Osteoblast (primary cell): ENCODE measurements at regions not wholly inside any gene's neighbourhood (a gene's known extent, or its start where the extent isn't known, plus 50 kb on each side); places are given as distances from the start of the nearest gene placed in this dataset.

Experiments used
- DNase-seq: peaks from one replicate; pipeline ENCODE4 v3.0.0; 2011; ENCODE audit warnings: low spot score, mixed read lengths; ENCODE audit not compliant: insufficient read length; ENCODE audit errors: missing footprints
- H2AFZ ChIP-seq: 2 replicates; pipeline ENCODE4 v1.6.0; 2011; ENCODE audit warnings: mild to moderate bottlenecking, low read length
- H3K27ac ChIP-seq: 2 replicates; pipeline ENCODE4 v1.5.1; 2011; ENCODE audit warnings: mild to moderate bottlenecking, low read depth, low read length, moderate library complexity
- H3K27me3 ChIP-seq: 2 replicates; pipeline ENCODE4 v1.6.0; 2012; ENCODE audit warnings: mild to moderate bottlenecking, control low read depth, inconsistent platforms, low read length, moderate library complexity; ENCODE audit not compliant: insufficient read depth
- H3K36me3 ChIP-seq: 2 replicates; pipeline ENCODE4 v1.5.1; 2011; ENCODE audit warnings: mild to moderate bottlenecking, low read length, control low read depth, moderate library complexity; ENCODE audit not compliant: insufficient read depth
- H3K4me1 ChIP-seq: 2 replicates; pipeline ENCODE4 v1.5.1; 2011; ENCODE audit warnings: mild to moderate bottlenecking, low read length, control low read depth, moderate library complexity; ENCODE audit not compliant: insufficient read depth
- H3K4me2 ChIP-seq: 2 replicates; pipeline ENCODE4 v1.6.0; 2011; ENCODE audit warnings: mild to moderate bottlenecking, low read length; ENCODE audit not compliant: insufficient read depth
- H3K4me3 ChIP-seq: fragments of 200-600 bp; sonication (generic); 3 replicates; pipeline ENCODE4 v1.5.1; 2012; ENCODE audit warnings: mild to moderate bottlenecking, low read length, inconsistent platforms; ENCODE audit not compliant: insufficient read depth
- H3K79me2 ChIP-seq: 2 replicates; pipeline ENCODE4 v1.6.0; 2012; ENCODE audit warnings: mild to moderate bottlenecking, low read length, control low read depth, inconsistent platforms; ENCODE audit not compliant: insufficient read depth
- H3K9me3 ChIP-seq: 2 replicates; pipeline ENCODE4 v1.5.1; 2011; ENCODE audit warnings: low read depth, low read length, control low read depth
- H4K20me1 ChIP-seq: 2 replicates; pipeline ENCODE4 v1.6.0; 2012; ENCODE audit warnings: mild to moderate bottlenecking, low read length, control low read depth; ENCODE audit not compliant: insufficient read depth
- TF ChIP-seq, protein P1 (sequence below): IDR thresholded peaks from 2 replicates; pipeline ENCODE4 v1.5.1; 2011; ENCODE audit warnings: mild to moderate bottlenecking, low read depth, low read length, moderate library complexity; ENCODE audit errors: extremely low read depth

DNA sequence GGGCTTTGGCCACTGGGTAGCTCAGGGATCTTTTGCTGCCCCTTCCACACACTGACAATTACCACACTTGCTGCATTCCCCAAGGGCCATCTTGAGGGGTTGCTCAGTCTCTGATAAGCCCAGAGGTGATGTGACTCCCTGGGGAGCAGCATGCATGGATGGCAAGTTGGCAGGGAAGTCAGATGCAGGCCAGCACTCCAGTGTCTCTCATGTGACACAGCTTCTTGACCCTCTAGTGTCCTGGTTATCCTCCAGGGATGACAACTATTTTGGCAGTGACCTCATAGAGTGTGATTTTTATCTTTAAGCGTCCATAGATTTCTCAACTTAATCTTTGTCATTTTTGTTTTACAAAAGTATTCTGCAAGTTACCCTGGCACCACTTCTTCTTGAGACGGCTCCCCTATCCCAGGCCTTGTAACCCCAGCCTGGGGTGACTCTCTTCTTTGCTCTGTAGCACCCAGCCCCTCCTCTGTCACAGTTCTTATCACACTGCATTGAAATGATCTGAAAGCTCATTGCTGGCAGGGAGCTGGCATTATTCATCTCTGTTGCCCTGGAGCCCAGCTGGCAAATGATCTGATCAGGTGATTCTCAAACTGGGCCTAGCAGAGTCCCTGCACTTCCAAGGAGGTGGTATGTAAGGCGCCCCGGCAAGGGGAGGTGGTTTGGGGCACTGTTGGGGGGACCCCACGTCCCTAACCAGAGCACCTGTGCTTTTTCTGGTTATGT is 72.6 kb downstream of the TENT5C start:
- TF ChIP-seq, protein P1, sequence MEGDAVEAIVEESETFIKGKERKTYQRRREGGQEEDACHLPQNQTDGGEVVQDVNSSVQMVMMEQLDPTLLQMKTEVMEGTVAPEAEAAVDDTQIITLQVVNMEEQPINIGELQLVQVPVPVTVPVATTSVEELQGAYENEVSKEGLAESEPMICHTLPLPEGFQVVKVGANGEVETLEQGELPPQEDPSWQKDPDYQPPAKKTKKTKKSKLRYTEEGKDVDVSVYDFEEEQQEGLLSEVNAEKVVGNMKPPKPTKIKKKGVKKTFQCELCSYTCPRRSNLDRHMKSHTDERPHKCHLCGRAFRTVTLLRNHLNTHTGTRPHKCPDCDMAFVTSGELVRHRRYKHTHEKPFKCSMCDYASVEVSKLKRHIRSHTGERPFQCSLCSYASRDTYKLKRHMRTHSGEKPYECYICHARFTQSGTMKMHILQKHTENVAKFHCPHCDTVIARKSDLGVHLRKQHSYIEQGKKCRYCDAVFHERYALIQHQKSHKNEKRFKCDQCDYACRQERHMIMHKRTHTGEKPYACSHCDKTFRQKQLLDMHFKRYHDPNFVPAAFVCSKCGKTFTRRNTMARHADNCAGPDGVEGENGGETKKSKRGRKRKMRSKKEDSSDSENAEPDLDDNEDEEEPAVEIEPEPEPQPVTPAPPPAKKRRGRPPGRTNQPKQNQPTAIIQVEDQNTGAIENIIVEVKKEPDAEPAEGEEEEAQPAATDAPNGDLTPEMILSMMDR: no peak
- H4K20me1 ChIP-seq: no peaks in the 10 kb centered on the region
- H3K79me2 ChIP-seq: no peaks in the 10 kb centered on the region
- no peak overlapping the region for H3K4me2 ChIP-seq
- no peaks in the 10 kb centered on the region for H3K36me3 ChIP-seq
- H3K27me3 ChIP-seq: no peaks in the 10 kb centered on the region
- no peak overlapping the region for H2AFZ ChIP-seq
- no peak overlapping the region for H3K27ac ChIP-seq
- peaks cover 22% of the 10 kb centered on the region for H3K4me1 ChIP-seq
- H3K4me3 ChIP-seq: no peak overlapping the region
- H3K9me3 ChIP-seq: no peaks in the 10 kb centered on the region
- DNase-seq: no peak

DNA sequence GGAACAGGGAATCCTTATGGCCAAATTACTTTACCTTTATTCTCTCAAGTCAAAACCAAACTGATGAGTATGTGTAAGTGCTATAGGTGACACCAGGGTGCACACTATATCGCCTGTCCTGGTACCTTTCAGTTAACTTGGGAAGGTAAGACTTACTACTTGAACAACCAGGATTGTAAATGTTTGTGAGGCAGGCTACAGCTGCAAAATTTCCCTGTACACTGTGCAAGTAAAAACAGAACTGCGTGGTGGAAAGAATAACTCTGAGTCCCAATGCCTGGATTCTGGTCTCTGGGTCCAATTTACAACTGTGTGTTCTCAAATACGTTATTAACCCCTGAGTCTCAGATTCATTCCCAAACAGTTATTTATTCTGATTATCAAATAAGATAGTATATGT is 73.5 kb downstream of the TENT5C start:
- TF ChIP-seq, protein P1: no peak
- no peak overlapping the region for H3K27ac ChIP-seq

DNA sequence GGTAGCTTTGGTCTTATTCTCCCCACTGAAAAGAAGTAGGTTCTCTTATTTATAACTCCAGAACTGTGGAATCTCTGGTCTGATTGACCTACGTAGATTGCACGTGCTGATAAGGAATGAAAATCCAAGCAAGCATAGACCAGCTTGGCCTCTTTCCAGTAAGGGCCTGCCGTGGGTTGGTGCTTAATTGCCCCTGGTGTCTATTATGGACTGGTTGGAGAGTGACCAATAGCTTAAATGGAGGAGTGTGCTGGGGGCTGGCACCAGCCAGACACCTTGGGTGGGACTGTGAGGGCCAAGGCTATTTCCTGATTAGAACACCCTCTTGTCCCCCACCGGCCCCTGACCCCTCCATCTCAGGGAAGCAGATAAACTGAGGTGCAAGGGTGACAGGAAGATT is 74.0 kb downstream of the TENT5C start:
- Histone ChIP-seq H3K4me1 (peaks cover 14% of the 10 kb centered on the region), H3K79me2 (no peaks in the 10 kb centered on the region), H3K4me3 (no peak overlapping the region), H3K9me3 (no peaks in the 10 kb centered on the region), H4K20me1 (no peaks in the 10 kb centered on the region), H3K4me2 (no peak overlapping the region), H3K27ac (no peak overlapping the region), H3K36me3 (no peaks in the 10 kb centered on the region), H3K27me3 (no peaks in the 10 kb centered on the region), H2AFZ (no peak overlapping the region)
- TF ChIP-seq, protein P1: no peak
- DNase-seq: no peak

More for the DNA sequence above, 73.5 kb downstream of the TENT5C start:
- Histone ChIP-seq H3K4me3 (no peak overlapping the region), H3K79me2 (no peaks in the 10 kb centered on the region), H3K27me3 (no peaks in the 10 kb centered on the region), H3K4me2 (no peak overlapping the region), H3K9me3 (no peaks in the 10 kb centered on the region), H3K4me1 (peaks cover 16% of the 10 kb centered on the region), H3K36me3 (no peaks in the 10 kb centered on the region), H4K20me1 (no peaks in the 10 kb centered on the region), H2AFZ (no peak overlapping the region)
- DNase-seq: no peak

DNA sequence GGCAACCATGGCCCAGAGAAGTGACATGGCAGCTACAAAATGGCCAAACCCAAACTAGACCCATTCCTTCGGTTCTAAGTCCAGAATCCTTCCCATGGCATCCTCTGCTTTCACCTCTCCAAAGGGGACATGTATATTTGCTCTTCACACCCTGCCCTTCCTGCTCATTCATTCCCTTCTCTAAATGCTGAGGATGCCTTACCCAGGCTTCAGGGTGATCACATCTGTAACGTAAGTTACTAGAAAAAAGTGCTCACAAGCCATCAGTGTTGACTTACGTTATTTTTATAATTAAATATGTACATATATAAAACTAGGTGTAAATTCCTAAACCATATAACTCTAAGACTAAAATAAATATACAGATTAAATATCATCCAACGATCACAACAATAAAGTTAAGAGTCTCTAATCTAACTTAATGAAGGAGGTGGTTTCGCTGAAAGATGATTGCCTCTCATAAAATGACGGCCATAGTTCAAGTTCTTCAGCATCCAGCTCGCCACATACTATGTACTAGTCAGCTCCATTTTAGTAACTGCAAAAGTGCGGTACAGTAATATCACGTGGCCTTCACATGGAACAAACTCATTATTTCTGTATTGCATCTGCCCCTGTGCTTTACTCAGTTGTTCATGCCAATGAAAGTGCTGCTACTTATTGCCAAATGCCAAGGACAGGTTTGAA is 74.6 kb downstream of the TENT5C start:
- TF ChIP-seq, protein P1: no peak
- no peak for DNase-seq
- peaks cover 14% of the 10 kb centered on the region for H3K4me1 ChIP-seq

More for the DNA sequence above, 74.6 kb downstream of the TENT5C start:
- Histone ChIP-seq H3K4me2 (no peak overlapping the region), H3K4me3 (no peak overlapping the region), H2AFZ (no peak overlapping the region), H4K20me1 (no peaks in the 10 kb centered on the region), H3K27me3 (no peaks in the 10 kb centered on the region), H3K9me3 (no peaks in the 10 kb centered on the region), H3K79me2 (no peaks in the 10 kb centered on the region), H3K36me3 (no peaks in the 10 kb centered on the region), H3K27ac (no peak overlapping the region)
